GM23338 (cell line): ENCODE measurements at regions not wholly inside any gene's neighbourhood (a gene's known extent, or its start where the extent isn't known, plus 50 kb on each side); places are given as distances from the start of the nearest gene placed in this dataset.

Experiments used
- CTCF ChIP-seq, 2 experiments: fragments of 200-600 bp in 1 of 2; sonication (generic) in 1 of 2; conservative IDR thresholded peaks; 2 replicates each; pipeline versions ENCODE4 v1.5.1 to v1.6.1; 2016 to 2017; ENCODE audit warnings: antibody characterized with exemption in 2 of 2, low read depth in 2 of 2, mild to moderate bottlenecking in 2 of 2, moderate library complexity in 1 of 2
- EZH2phosphoT487 ChIP-seq: fragments of 200-600 bp; sonication (generic); IDR thresholded peaks from one replicate; pipeline ENCODE4 v1.8.1; 2018; ENCODE audit warnings: antibody characterized with exemption; ENCODE audit not compliant: unreplicated experiment
- POLR2AphosphoS5 ChIP-seq: IDR thresholded peaks from 2 replicates; pipeline ENCODE4 v1.6.1; 2016; ENCODE audit warnings: antibody characterized with exemption, low read depth

DNA sequence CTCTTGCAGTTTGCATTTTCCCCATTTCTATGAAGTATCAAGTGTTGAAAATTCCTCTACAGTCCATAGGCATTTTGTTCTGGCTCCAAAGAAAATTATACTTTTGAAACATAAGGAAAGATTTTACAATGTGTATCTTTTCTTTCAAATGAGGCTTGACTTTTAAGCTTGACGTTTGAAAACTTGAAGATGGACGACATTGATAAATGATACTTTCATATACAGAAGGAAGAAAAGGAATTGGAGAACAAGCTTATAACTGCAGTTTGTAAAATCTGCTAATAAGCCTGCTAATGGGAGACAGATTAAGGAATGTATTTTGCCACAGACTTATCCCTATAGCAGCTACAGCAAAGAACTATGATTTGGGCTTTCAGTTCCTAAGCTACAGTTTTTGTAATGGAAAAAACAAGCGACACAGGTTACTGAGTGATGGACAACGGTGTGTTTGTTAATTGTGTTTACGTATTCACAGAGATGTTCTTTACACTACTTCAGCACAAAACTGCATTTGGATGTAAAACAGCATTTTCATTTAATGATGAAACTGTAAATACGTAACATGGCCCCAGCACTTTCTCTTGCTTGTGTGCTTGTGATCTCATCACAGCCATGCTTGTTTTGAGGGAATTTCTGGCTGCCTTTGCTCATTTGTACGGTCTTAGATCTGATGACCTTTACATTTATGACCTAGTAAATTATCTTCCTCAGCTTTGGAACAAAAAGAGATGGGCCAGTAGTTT is 83.2 kb upstream of the FAT1 start:
- TF ChIP-seq CTCF (conservative IDR thresholded peaks at IDR 0.05; ENCODE audit: low read depth in 2 of 2) (no peak), EZH2phosphoT487 (no peak), POLR2AphosphoS5 (no peak)
